Suprapubic skin (tissue), 3 donors: ENCODE measurements at regions not wholly inside any gene's neighbourhood (a gene's known extent, or its start where the extent isn't known, plus 50 kb on each side); places are given as distances from the start of the nearest gene placed in this dataset.

Experiments used
- CTCF ChIP-seq, 2 donors: fragments of 200-600 bp in 1 of 2; fragments of 450-650 bp in 1 of 2; sonication (generic) in 1 of 2; IDR thresholded peaks; one replicate each; pipeline ENCODE4 v1.5.1; 2016 to 2019; ENCODE audit warnings: antibody characterized with exemption in 2 of 2, mild to moderate bottlenecking in 1 of 2, moderate library complexity in 1 of 2
- EP300 ChIP-seq: sonication (generic); formaldehyde crosslinking; IDR thresholded peaks from one replicate; pipeline ENCODE4 v1.6.1; 2017; ENCODE audit warnings: antibody characterized with exemption

DNA sequence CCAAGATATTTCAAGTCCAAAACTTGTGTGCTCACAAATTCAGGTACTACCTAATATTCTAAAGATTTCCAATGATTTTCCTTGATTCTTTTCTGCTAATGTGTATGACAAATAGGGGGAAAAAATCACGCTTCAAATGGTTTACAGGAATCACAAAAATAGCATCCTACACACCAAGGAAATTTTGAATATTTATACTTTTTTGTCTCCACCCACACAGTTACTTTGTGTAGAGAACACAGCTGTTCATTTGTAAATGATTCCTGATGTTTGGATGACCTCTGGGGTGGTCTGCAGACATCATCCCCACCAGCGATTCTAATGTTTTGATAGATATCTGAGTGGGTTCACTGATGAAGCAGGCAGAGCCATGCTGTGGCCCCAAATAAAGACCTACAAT, 260.6 kb upstream of the NCKAP5 start:
- TF ChIP-seq CTCF (IDR thresholded peaks at IDR 0.05) (no peak), EP300 (no peak)
